HG03354 (cell line): ENCODE measurements at regions not wholly inside any gene's neighbourhood (a gene's known extent, or its start where the extent isn't known, plus 50 kb on each side); places are given as distances from the start of the nearest gene placed in this dataset.

Experiments used
- ATAC-seq: cut with Tn5 transposase; IDR thresholded peaks from one replicate; pipeline ENCODE4 v1.9.1; 2021; ENCODE audit warnings: mild to moderate bottlenecking; ENCODE audit not compliant: unreplicated experiment, poor library complexity, severe bottlenecking

DNA sequence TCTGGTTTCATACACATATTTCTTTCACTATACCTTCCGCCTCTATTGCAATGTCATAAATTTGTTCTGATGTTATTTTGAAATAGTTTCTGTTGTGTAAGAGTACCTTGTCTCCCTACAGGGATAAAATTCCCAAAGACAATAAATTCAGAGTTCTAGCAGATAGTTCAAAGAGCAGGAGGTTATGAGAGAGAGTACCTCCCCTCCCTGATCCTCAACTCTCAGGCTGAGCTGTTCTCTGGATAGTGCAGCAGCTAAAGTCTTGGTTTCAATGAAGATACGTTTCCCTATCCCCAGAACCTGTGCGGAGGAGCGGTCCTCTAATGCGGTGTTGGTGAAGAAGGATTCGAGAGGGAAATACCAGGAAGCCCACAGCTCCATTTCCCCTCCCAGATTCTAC lies 190.2 kb upstream of the CPHXL start:
- ATAC-seq = no peak

DNA sequence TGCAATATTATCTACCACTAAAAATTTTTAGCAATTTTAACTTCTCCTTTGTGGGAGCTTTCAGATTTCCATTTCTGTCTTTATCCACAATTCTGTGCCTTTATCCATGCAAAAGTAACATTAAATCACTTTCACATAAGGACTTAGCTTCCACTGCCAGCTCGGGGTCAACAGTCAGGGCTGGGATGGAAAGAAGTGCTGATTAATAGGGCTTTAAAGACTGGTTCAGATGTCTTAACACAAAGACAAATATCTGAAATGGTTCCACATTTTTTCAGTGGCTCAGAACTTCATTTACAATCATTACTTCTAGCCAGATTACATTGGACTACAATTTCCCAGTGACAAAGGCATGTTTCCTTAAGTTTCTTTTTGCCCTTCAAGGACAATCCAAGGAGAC lies 191.8 kb upstream of the CPHXL start:
- ATAC-seq = no peak

GRCh38 chr16:75919664-75920063 lies 193.4 kb upstream of the CPHXL start:
- no peak for ATAC-seq

GRCh38 chr16:75921281-75921680 lies 195.0 kb upstream of the CPHXL start:
- no peak for ATAC-seq

DNA sequence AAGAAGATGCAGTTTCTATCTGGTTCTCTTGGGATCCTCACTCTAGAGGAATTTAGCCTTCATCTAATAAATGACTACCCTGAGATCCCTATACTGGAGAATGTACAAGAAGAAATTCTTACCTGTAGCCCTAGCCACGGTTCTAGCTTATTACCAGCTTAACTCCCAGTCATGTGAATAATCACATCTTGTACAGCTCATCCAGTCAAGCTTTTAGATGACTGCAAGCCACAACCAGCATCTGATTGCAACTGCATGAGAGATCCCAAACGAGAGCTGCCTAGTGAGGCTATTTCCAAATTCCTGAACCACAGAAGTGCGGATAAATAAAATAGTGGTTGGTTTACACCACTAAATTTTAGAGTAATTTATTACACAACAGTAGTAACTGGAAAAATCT lies 196.0 kb upstream of the CPHXL start:
- no peak for ATAC-seq

DNA sequence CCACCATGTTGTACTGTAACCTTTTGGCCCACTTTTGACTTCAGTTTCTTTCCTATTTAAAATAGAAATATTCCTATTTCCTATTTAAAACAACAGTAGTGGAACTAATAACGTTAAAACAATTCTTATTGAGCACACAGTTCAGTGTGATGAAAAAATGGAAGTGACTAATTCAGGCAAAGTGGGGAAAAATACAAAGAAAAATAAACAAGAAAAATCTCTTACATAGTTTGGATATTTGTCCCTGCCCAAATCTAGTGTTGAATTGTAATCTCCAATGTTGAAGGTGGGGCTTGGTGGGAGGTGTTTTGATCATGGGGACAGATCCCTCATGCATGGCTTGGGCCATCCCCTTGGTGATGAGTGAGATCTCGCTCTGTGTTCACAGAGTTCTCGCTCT lies 198.1 kb upstream of the CPHXL start:
- no peak for ATAC-seq

GRCh38 chr16:75927810-75928209 lies 201.5 kb upstream of the CPHXL start:
- no peak for ATAC-seq

GRCh38 chr16:75928295-75928694 lies 202.0 kb upstream of the CPHXL start:
- no peak for ATAC-seq

GRCh38 chr16:75929046-75929445 lies 202.8 kb upstream of the CPHXL start:
- ATAC-seq = no peak

DNA sequence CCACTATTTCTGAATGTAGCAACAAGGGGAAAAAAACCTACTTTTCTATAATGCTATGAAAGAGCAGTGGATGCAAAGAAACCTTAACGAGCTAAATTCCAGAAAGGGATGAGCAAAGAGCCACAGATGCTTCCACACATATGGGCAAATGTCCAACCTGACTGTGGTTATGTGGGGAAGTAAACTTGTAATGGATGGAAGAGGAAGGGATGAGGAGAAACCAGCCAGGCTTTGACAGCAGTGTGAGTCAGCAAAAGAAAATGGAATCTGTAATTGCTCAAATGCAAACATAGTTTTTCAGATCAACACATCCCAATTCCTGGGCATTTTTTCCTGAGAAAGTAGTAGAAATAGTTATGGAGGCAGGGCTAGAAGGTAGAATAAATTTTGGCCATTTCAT lies 204.8 kb upstream of the CPHXL start:
- no peak for ATAC-seq

DNA sequence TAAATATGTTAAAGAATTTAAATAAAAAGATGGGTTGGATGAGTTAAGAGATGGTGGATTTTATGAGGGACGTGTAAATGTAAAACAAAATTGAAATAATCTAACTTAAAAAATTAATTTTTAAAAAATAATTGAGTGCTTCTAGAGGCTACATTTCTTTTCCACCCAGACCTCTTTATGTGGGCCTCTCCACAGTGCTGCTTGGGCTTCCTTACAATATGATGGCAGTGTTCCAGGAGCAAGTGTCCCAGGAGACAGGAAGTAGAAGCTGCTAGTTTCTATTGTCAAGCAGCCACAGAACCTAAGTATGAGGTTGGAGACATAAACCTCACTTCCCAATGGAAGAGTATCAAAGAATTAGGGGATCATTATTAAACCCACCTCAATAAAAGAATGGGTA lies 205.7 kb upstream of the CPHXL start:
- no peak for ATAC-seq

- ATAC-seq = no peak
These were observed 212.5 kb upstream of the CPHXL start for GRCh38 chr16:75938818-75939217.

- no peak for ATAC-seq
These were observed 216.1 kb upstream of the CPHXL start for GRCh38 chr16:75942351-75942750.

DNA sequence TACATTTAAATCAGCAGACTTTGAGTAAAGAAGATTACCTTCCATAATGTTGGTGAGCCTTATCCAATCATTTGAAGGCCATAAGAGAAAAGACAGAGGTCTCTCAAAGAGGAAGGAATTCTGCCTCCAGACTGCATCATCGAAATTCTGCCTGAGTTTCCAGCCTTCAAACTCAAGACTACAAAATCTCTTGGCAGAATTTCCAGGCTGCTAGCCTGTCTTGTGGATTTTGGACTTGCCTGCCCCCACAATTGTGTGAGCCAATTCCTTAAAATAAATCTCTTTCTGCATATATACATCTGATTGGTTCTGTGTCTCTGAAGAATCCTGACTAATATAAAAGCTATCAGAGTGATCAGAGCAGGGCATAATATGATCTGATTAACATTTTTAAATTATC lies 216.6 kb upstream of the CPHXL start:
- no peak for ATAC-seq

GRCh38 chr16:75943705-75944514 lies 217.6 kb upstream of the CPHXL start:
- ATAC-seq = no peak

DNA sequence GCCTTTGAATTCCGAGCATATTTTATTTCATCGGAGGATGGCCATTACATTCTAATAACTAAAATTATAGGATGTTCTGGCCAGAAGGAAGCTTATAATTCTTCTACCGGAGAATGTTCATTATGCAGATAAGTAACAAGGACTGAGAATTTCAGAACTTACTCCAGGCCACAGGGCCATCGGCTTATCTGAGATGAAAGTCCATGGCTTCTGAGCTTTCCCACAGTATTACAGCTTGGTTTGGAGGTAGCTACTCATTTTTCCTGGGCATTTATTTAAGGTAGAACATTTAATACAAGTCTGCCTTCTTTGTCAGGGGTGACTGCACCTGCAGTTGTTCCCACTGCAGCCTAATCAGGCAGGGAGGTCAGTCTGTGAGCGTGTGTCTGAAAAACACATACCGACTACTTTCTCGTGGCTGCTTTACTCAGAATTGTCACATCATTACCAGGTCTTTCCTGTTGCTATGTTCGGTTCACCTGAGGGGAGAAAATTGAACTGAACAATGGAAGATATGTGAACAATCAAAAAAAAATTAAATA lies 219.7 kb upstream of the CPHXL start:
- no peak for ATAC-seq

DNA sequence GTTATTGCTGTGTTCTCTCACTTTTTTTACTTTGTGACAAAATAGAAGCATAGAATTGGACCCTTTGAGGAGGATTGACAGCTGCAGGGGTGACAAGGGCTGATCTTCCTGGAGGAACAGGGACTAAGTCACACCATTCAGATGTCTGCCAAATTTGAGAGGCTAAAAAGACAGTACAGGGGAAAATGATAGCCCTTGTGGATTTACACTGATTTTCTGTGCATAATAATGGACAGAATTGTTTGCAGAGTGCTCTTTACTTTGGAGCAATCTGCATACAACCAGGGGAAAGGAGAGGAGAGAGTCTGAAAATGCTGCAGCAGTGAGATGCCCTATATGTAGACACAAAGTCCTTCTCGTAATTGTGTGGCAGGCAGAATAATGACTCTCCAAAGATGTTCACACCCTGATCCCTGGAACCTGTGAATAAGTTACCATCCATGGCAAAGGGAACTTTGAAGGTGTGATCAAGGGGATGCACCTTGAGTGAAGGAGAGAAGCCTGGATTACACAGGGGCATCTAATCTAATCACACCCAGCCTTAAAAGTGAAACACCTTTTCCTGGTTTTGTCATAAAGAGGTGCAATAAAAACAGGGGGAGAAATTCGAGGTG lies 221.4 kb upstream of the CPHXL start:
- ATAC-seq = no peak

- no peak for ATAC-seq
These were observed 222.2 kb upstream of the CPHXL start for GRCh38 chr16:75948441-75948840.

- ATAC-seq = no peak
These were observed 222.6 kb upstream of the CPHXL start for GRCh38 chr16:75948886-75949285.

DNA sequence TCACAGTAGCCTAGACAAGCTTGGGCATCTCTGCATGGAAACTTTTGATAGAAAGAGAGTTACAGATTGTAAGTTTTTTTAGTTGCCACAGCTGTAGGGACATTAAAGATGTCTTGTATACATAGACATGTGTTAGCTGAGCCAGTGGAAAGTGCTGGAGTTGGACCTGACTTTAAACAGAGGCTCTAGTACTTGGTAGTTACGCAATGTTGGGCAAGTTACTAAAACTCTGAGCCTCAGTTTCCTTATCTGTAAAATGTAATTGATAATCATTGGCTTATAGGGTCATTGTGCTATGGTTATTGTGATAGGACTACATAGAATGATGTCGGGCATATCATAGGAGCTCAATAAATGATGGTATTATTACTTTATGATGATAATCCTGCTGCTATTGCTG lies 225.8 kb upstream of the CPHXL start:
- no peak for ATAC-seq

DNA sequence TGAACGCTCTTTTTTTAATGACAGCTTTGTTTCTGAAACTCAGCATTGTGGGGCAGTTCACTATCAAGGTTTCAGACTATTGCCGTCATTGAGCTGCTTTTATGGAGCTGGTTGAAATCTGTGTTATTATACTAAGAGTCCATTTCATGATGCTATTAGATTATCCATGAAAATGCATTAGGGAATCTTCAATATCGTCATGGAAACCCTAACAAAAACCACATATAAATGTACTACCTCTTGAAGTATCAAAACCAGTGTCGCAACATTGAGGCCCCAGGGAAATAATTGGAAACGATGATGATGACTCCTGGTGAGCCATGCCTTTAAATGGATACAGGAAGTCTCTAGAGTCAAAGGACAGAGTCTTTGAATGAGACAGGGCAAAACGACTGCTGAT lies 231.6 kb upstream of the CPHXL start:
- ATAC-seq = no peak
